ENCODE measurements at regions not wholly inside any gene's neighbourhood (a gene's known extent, or its start where the extent isn't known, plus 50 kb on each side); places are given as distances from the start of the nearest gene placed in this dataset.

GRCh38 chr12:98439471-98439951 is 75.9 kb upstream of the TMPO start:
- Histone ChIP-seq H3K9ac (ENCODE audit: insufficient read depth in 1 of 2, low read depth in 2 of 2, low read length in 2 of 2) (no peak overlapping the region), H3K4me2 (ENCODE audit: insufficient read depth, low read length) (no peak overlapping the region), H3K79me2 (ENCODE audit: control insufficient read depth, insufficient read depth, low read length) (no peaks in the 10 kb centered on the region), H3K27me3 (ENCODE audit: control insufficient read depth in 2 of 2, insufficient read depth in 2 of 2, low read length in 2 of 2) (peaks cover 5 to 16% of the 10 kb centered on the region in 2 experiments; a peak in 4 of 5 replicates), H3K9me1 (ENCODE audit: control insufficient read depth, insufficient read depth, low read length) (no peaks in the 10 kb centered on the region), H3K9me3 (replicated peaks; ENCODE audit: control insufficient read depth, insufficient read depth, low read depth, low read length) (no peaks in the 10 kb centered on the region), H4K20me1 (replicated peaks; ENCODE audit: control insufficient read depth, insufficient read depth, low read length) (peaks cover 11% of the 10 kb centered on the region), H2AFZ (ENCODE audit: low read depth, low read length) (no peak overlapping the region), H3K4me1 (replicated peaks in 1 of 2; ENCODE audit: control insufficient read depth in 2 of 2, insufficient read depth in 2 of 2, low read length in 2 of 2) (peaks cover 0 to 4% of the 10 kb centered on the region in 2 experiments; a peak in 2 of 5 replicates), H3K4me3 (no peak overlapping the region), H3K36me3 (ENCODE audit: control insufficient read depth, insufficient read depth, low read length) (no peaks in the 10 kb centered on the region), H3K27ac (ENCODE audit: extremely low read depth, low read depth, low read length) (no peak overlapping the region)
- in situ Hi-C loops (cut with MboI) (no loop called here), intact Hi-C loops (cut with micrococcal nuclease) (no loop called here)
- ChIA-PET POLR2A (interaction anchor here (0.6 to 1.4 kb wide), 8 partner anchors 11 to 440 kb away, joined by 3 to 5 read pairs (median 4); no protein-coding TSS in a partner anchor), CTCF (ENCODE audit: low intra/inter-chr PET ratio) (interaction anchor here (0.6 to 0.9 kb wide), 2 partner anchors 15 to 19 kb away, joined by 3 read pairs; no protein-coding TSS in a partner anchor)
- FAIRE-seq (no peak), ATAC-seq (peak; percentile 49), DNase-seq (ENCODE audit: extremely low read depth in 1 of 4, low spot score in 3 of 4) (no peak)
- 8% methylated on average over 2 of the region's 3 CpGs for WGBS (ENCODE audit: insufficient coverage, low coverage, missing lambda C conversion rate)
- no TSS peak for BruUV-seq (replicated peaks)
- TF ChIP-seq ZNF398 (CRISPR knock-in tag; IDR thresholded peaks at IDR 0.05), result no peak
- no peak for TF ChIP-seq HCFC1 (IDR thresholded peaks at IDR 0.05; ENCODE audit: low read depth, low read length)
- no peak for TF ChIP-seq LARP7 (IDR thresholded peaks at IDR 0.05)
- TF ChIP-seq ZBTB40 (IDR thresholded peaks at IDR 0.05), result 0 out of 2 replicates have a peak, but pooled peaks have one; percentile 20
- no peak for TF ChIP-seq ZBTB40 (CRISPR knock-in tag; IDR thresholded peaks at IDR 0.05)
- TF ChIP-seq MCM5 (IDR thresholded peaks at IDR 0.05; ENCODE audit: low read depth), result no peak
- no peak for TF ChIP-seq IFI16 (CRISPR knock-in tag; IDR thresholded peaks at IDR 0.05)
- no peak for TF ChIP-seq CBFB (CRISPR knock-in tag; IDR thresholded peaks at IDR 0.05)
- peak; percentile 44; the same call in 1 of the 2 replicates for TF ChIP-seq SPI1 (IDR thresholded peaks at IDR 0.05; ENCODE audit: borderline replicate concordance, low read depth, low read length)
- TF ChIP-seq NCOA6 (IDR thresholded peaks at IDR 0.05), result no peak
- no peak for TF ChIP-seq BCOR (IDR thresholded peaks at IDR 0.05)
- TF ChIP-seq KLF10 (CRISPR knock-in tag; IDR thresholded peaks at IDR 0.05), result no peak
- TF ChIP-seq PHF21A (IDR thresholded peaks at IDR 0.05; ENCODE audit: borderline replicate concordance, low read depth), result no peak

All from K562 (cell line).